ENCODE measurements at regions not wholly inside any gene's neighbourhood (a gene's known extent, or its start where the extent isn't known, plus 50 kb on each side); places are given as distances from the start of the nearest gene placed in this dataset.

- H3K4ac ChIP-seq (ENCODE audit: low read depth, low read length) = no peak overlapping the region
- no peak overlapping the region for H3K4me2 ChIP-seq (ENCODE audit: low read depth, low read length)
- H2BK120ac ChIP-seq (ENCODE audit: low read depth, low read length) = no peak overlapping the region
- H3K18ac ChIP-seq (ENCODE audit: low read depth, low read length) = no peak overlapping the region
- ChIA-PET CTCF (no interaction called here), POLR2A (ENCODE audit: unreplicated experiment) (no interaction called here)
- no peaks in the 10 kb centered on the region for H4K20me1 ChIP-seq (ENCODE audit: insufficient read depth, low read length)
- no peak overlapping the region for H3K4me3 ChIP-seq (ENCODE audit: insufficient read depth, low read depth, low read length)
- H2BK20ac ChIP-seq (ENCODE audit: low read depth, low read length) = no peak overlapping the region
- H3K9ac ChIP-seq (ENCODE audit: low read depth, low read length) = no peak overlapping the region
- H2AFZ ChIP-seq (replicated peaks; ENCODE audit: low read length, poor library complexity) = no peak overlapping the region
- H3K9me3 ChIP-seq (ENCODE audit: control insufficient read depth, insufficient read depth, low read length) = no peaks in the 10 kb centered on the region
- 75% methylated on average over 1 of the region's 2 CpGs; no CpG with 5 or more reads in 1 of the 2 experiments for WGBS, 2 experiments (ENCODE audit: extremely low coverage in 2 of 2, insufficient read length in 1 of 2)
- no peak overlapping the region for H3K56ac ChIP-seq (ENCODE audit: extremely low read depth, insufficient read depth, low read length)
- H4K8ac ChIP-seq (ENCODE audit: low read depth in 2 of 2, low read length in 2 of 2) = no peak overlapping the region
- no peak overlapping the region for H2AK5ac ChIP-seq (ENCODE audit: low read depth, low read length)
- H4K5ac ChIP-seq (ENCODE audit: low read depth, low read length) = no peak overlapping the region
- no peak overlapping the region for H2BK5ac ChIP-seq (ENCODE audit: low read depth, low read length, poor library complexity, severe bottlenecking)
- H3K9me1 ChIP-seq (ENCODE audit: insufficient read depth, low read length) = no peaks in the 10 kb centered on the region
- no peak overlapping the region for H3K27ac ChIP-seq (ENCODE audit: insufficient read depth, low read length)
- dilution Hi-C loops (cut with HindIII; ENCODE audit: low sequenced_read_pairs, unreplicated experiment) = no loop called here
- H3K27me3 ChIP-seq (ENCODE audit: control insufficient read depth, insufficient read depth, low read length) = no peaks in the 10 kb centered on the region
- no peaks in the 10 kb centered on the region for H3K79me1 ChIP-seq (ENCODE audit: low read depth in 1 of 2, low read length in 2 of 2)
- intact Hi-C loops (cut with micrococcal nuclease) = no loop called here
- H3K23ac ChIP-seq (ENCODE audit: low read depth, low read length) = no peak overlapping the region
- ATAC-seq (ENCODE audit: low read depth) (no peak), DNase-seq (no peak)
- H3K4me1 ChIP-seq (ENCODE audit: control insufficient read depth, insufficient read depth, low read length) = no peaks in the 10 kb centered on the region
- H2BK15ac ChIP-seq (ENCODE audit: low read depth, low read length) = no peak overlapping the region
- no peak overlapping the region for H4K91ac ChIP-seq (ENCODE audit: insufficient read depth, low read depth, low read length)
- H3K36me3 ChIP-seq (ENCODE audit: control insufficient read depth, insufficient read depth, low read length) = no peaks in the 10 kb centered on the region
- H3K14ac ChIP-seq (replicated peaks; ENCODE audit: low read depth, low read length) = no peak overlapping the region
- H2AK9ac ChIP-seq (replicated peaks; ENCODE audit: low read depth, low read length, poor library complexity) = no peak overlapping the region
- TF ChIP-seq FOS (IDR thresholded peaks at IDR 0.05; ENCODE audit: low read depth, low read length) (no peak), ELK1 (IDR thresholded peaks at IDR 0.05; ENCODE audit: borderline replicate concordance, low read depth, low read length) (no peak), CEBPB (IDR thresholded peaks at IDR 0.05; ENCODE audit: low read depth, low read length) (no peak), CHD1 (IDR thresholded peaks at IDR 0.05; ENCODE audit: low read depth, low read length) (no peak), MAFK (IDR thresholded peaks at IDR 0.05; ENCODE audit: low read depth, low read length) (no peak), USF2 (IDR thresholded peaks at IDR 0.05; ENCODE audit: low read depth, low read length) (no peak)
- no TSS peak for BruUV-seq (replicated peaks)
- in situ Hi-C loops (cut with MboI; ENCODE audit: low sequenced_read_pairs) = no loop called here
Measured at GRCh38 chr13:93055233-93055632, 171.4 kb upstream of the GPC6 start.
